CD4-positive, CD25-positive, alpha-beta regulatory T cell (primary cell): ENCODE measurements at regions not wholly inside any gene's neighbourhood (a gene's known extent, or its start where the extent isn't known, plus 50 kb on each side); places are given as distances from the start of the nearest gene placed in this dataset.

Experiments used
- ATAC-seq, 2 donors: fragments of 150-1000 bp; cut with Tn5 transposase; one replicate each; pipeline ENCODE4 v1.10.0; 2021; ENCODE audit warnings: low read depth in 2 of 2, moderate number of reproducible peaks in 2 of 2, moderate library complexity in 1 of 2
- DNase-seq, 3 donors: peaks; one replicate each; pipeline versions ENCODE4 v3.0.0 to v3.0.0-alpha.2; 2012 to 2022; ENCODE audit warnings: mixed read lengths in 1 of 3
- H3K27ac ChIP-seq: one replicate; pipeline ENCODE4 v1.7.0; 2013; ENCODE audit warnings: mild to moderate bottlenecking, low read length; ENCODE audit not compliant: insufficient read depth, poor library complexity, severe bottlenecking
- H3K27me3 ChIP-seq: one replicate; pipeline ENCODE4 v1.7.0; 2013; ENCODE audit warnings: low read length; ENCODE audit not compliant: control insufficient read depth, insufficient read depth
- H3K36me3 ChIP-seq: one replicate; pipeline ENCODE4 v1.7.0; 2013; ENCODE audit warnings: mild to moderate bottlenecking, low read length, moderate library complexity; ENCODE audit not compliant: control insufficient read depth, insufficient read depth
- H3K4me1 ChIP-seq: 2 replicates; pipeline ENCODE4 v1.7.0; 2013; ENCODE audit warnings: mild to moderate bottlenecking, low read length; ENCODE audit not compliant: insufficient read depth, control insufficient read depth, poor library complexity, severe bottlenecking
- H3K4me3 ChIP-seq: one replicate; pipeline ENCODE4 v1.7.0; 2013; ENCODE audit warnings: low read depth, mild to moderate bottlenecking, low read length, moderate library complexity
- H3K9me3 ChIP-seq, 2 experiments: 1 replicate in 1 of 2; 2 replicates in 1 of 2; pipeline ENCODE4 v1.7.0; 2013; ENCODE audit warnings: low read length in 2 of 2, mild to moderate bottlenecking in 1 of 2, moderate library complexity in 1 of 2; ENCODE audit not compliant: control insufficient read depth in 2 of 2
- H3K27ac Mint-ChIP-seq, 3 donors: one replicate each; pipeline ENCODE4 v1.8.0; 2020 to 2022; ENCODE audit warnings: mild to moderate bottlenecking in 3 of 3, mixed read lengths in 3 of 3, moderate library complexity in 2 of 3
- H3K27me3 Mint-ChIP-seq: one replicate; pipeline ENCODE4 v1.8.0; 2022; ENCODE audit warnings: mild to moderate bottlenecking, mixed read lengths
- H3K36me3 Mint-ChIP-seq: one replicate; pipeline ENCODE4 v1.8.0; 2020; ENCODE audit warnings: mixed read lengths
- H3K4me1 Mint-ChIP-seq, 4 donors: one replicate each; pipeline ENCODE4 v1.8.0; 2020 to 2022; ENCODE audit warnings: mixed read lengths in 4 of 4, mild to moderate bottlenecking in 1 of 4
- H3K4me3 Mint-ChIP-seq, 4 donors: one replicate each; pipeline ENCODE4 v1.8.0; 2020 to 2022; ENCODE audit warnings: mild to moderate bottlenecking in 4 of 4, mixed read lengths in 4 of 4, moderate library complexity in 3 of 4
- H3K9me3 Mint-ChIP-seq, 7 donors: one replicate each; pipeline ENCODE4 v1.8.0; 2020 to 2022; ENCODE audit warnings: mixed read lengths in 7 of 7, mild to moderate bottlenecking in 3 of 7, moderate library complexity in 2 of 7

DNA sequence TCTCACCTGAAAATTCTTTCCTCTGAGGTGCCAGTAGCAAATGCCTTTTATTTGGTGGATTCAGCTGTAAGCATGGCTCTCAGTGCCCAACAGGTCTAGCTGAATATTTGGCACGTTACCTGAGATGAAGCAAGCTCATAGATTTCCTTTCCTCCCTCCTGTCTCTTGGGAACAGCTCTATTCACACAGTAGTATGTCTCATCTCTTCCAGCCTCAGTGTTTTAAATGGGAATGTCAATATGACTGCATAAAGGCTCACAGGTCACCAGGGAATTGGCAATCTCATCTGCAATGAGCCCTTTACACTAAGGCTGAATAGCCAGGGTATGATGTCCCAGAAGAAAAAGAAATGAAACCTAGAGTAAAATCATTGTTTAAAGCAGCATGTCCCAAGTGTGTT is 733.5 kb downstream of the NTRK3 start:
- no peaks in the 10 kb centered on the region for H3K36me3 Mint-ChIP-seq
- Histone ChIP-seq H3K36me3 (no peaks in the 10 kb centered on the region), H3K4me1 (no peaks in the 10 kb centered on the region), H3K4me3 (no peak overlapping the region), H3K9me3 (no peaks in the 10 kb centered on the region), H3K27me3 (no peaks in the 10 kb centered on the region), H3K27ac (no peak overlapping the region)
- H3K4me3 Mint-ChIP-seq = no peak overlapping the region
- no peaks in the 10 kb centered on the region for H3K27me3 Mint-ChIP-seq
- no peak overlapping the region for H3K27ac Mint-ChIP-seq
- peaks cover 0 to 10% (median 4%) of the 10 kb centered on the region in 7 donors for H3K9me3 Mint-ChIP-seq
- DNase-seq (no peak), ATAC-seq (no peak)
- H3K4me1 Mint-ChIP-seq = no peaks in the 10 kb centered on the region

DNA sequence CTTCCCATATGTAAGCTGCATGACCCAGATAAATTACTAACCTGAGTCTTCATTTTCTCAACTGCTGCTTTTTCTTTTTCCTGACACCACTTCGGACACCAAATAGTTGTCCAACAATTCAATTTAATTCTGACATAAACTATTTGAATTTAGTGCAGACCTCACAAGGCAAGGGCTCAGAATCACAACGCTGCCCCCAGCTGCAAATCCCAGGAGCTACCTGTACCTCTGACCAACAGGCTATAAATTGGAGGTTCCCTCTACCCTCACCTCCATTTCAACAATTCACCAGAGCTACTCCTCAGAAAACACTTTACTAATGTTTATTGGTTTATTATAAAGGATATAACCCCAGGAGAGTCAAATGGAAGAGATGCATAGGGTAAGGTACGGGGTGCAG is 737.6 kb downstream of the NTRK3 start:
- H3K36me3 ChIP-seq = no peaks in the 10 kb centered on the region
- ATAC-seq (no peak), DNase-seq (no peak)
- H3K27me3 ChIP-seq = no peaks in the 10 kb centered on the region
- no peak overlapping the region for H3K4me3 ChIP-seq
- Mint-ChIP-seq H3K27ac (no peak overlapping the region), H3K4me3 (no peak overlapping the region), H3K9me3 (peaks cover 0 to 7% (median 4%) of the 10 kb centered on the region in 7 donors), H3K4me1 (no peaks in the 10 kb centered on the region), H3K36me3 (no peaks in the 10 kb centered on the region), H3K27me3 (no peaks in the 10 kb centered on the region)
- H3K9me3 ChIP-seq = no peaks in the 10 kb centered on the region
- H3K27ac ChIP-seq = no peak overlapping the region
- H3K4me1 ChIP-seq = no peaks in the 10 kb centered on the region

DNA sequence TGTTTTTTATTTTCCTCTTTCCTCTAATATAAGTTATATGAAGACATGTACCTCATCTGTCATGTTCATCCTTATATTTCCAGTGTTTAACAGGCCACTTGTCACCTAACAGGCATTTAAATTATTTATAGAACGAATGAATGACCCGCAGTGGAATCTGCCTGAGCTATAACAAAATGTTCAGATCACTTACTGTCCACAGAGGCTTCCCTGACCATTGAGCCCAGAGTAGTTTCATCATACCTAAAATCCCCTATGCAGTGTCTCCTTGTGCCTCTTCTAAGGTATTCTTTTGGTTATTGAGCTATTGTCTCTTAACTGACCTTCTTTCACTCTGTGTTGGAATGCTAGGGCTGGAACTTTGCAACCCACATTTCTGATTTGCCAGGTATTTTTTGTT is 748.5 kb downstream of the NTRK3 start:
- H3K9me3 ChIP-seq = no peaks in the 10 kb centered on the region
- Mint-ChIP-seq H3K36me3 (no peaks in the 10 kb centered on the region), H3K27me3 (no peaks in the 10 kb centered on the region), H3K27ac (no peak overlapping the region), H3K9me3 (peaks cover 0 to 7% (median 4%) of the 10 kb centered on the region in 7 donors), H3K4me1 (no peaks in the 10 kb centered on the region), H3K4me3 (no peak overlapping the region)
- ATAC-seq (no peak), DNase-seq (no peak)
- no peaks in the 10 kb centered on the region for H3K4me1 ChIP-seq
- H3K27me3 ChIP-seq = no peaks in the 10 kb centered on the region
- no peak overlapping the region for H3K27ac ChIP-seq
- no peaks in the 10 kb centered on the region for H3K36me3 ChIP-seq
- H3K4me3 ChIP-seq = no peak overlapping the region

DNA sequence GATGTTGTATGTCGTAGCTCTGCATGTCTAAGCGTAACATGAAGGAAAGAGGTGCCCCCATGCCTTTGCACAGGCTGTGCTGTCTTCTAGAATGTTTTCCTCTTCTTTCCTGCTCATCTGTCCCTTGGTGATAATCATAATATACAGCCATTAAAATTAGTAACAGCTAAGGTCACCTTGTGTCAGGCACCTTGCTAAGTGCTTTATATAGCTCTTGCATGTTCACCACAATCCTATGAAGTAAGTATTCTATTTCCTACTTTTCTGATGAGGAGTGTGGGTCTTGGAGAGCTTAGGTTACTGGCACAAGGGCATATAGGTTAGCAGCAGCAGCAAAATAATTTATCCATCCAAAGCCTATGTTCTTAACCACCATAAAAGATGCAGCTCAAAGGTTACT is 754.4 kb downstream of the NTRK3 start:
- DNase-seq = no peak
- no peak overlapping the region for H3K4me3 Mint-ChIP-seq
- peaks cover 0 to 6% (median 2%) of the 10 kb centered on the region in 7 donors for H3K9me3 Mint-ChIP-seq
- H3K4me3 ChIP-seq = no peak overlapping the region
- H3K4me1 ChIP-seq = no peaks in the 10 kb centered on the region
- H3K9me3 ChIP-seq = no peaks in the 10 kb centered on the region
- H3K27me3 ChIP-seq = no peaks in the 10 kb centered on the region
- no peaks in the 10 kb centered on the region for H3K36me3 Mint-ChIP-seq
- no peaks in the 10 kb centered on the region for H3K27me3 Mint-ChIP-seq
- no peak overlapping the region for H3K27ac Mint-ChIP-seq
- H3K36me3 ChIP-seq = no peaks in the 10 kb centered on the region
- H3K27ac ChIP-seq = no peak overlapping the region
- ATAC-seq = no peak
- no peaks in the 10 kb centered on the region for H3K4me1 Mint-ChIP-seq

DNA sequence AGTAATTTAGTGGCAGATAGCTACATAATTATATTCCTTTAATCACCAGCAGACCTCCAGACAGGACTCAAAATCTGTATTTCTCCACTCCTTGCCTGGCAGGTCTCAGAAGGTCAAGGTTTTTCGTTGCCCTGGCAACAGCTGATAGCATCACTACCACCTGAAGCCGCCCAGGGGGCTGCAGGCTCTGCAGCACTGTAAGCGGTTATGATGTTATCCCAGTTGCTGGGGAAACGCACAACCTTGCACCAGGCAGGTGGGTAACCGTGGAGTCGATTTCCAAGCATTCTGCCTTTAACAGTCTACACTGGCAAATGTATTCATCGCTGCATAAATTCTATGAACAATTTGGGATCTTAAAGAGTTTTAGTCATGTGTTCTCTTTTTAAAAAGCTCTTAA is 756.3 kb downstream of the NTRK3 start:
- ATAC-seq (no peak), DNase-seq (no peak)
- no peaks in the 10 kb centered on the region for H3K27me3 Mint-ChIP-seq
- no peaks in the 10 kb centered on the region for H3K36me3 ChIP-seq
- no peak overlapping the region for H3K27ac Mint-ChIP-seq
- H3K27me3 ChIP-seq = no peaks in the 10 kb centered on the region
- no peaks in the 10 kb centered on the region for H3K36me3 Mint-ChIP-seq
- no peak overlapping the region for H3K27ac ChIP-seq
- H3K4me3 ChIP-seq = no peak overlapping the region
- H3K9me3 Mint-ChIP-seq = peaks cover 0 to 9% (median 3%) of the 10 kb centered on the region in 7 donors
- H3K4me1 ChIP-seq = no peaks in the 10 kb centered on the region
- no peaks in the 10 kb centered on the region for H3K4me1 Mint-ChIP-seq
- no peaks in the 10 kb centered on the region for H3K9me3 ChIP-seq
- H3K4me3 Mint-ChIP-seq = no peak overlapping the region

DNA sequence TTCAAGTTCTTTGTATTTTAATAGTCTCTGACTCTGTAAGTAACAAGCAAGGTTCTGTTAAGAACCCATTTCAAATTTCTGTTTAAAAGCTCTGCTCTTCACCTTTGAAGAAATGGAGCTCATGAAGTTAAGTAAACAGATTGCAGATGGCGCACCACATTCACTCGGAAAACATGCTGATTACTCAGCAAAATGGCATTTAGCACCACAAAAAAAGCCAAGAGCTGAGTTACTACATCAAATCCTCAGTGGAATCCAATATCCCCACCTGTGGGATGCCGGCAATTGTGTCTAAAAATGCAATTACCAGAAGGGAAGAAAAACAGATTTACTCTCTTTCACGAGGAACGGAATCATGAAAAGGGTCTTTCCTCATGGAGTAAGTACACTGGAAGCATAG is 758.0 kb downstream of the NTRK3 start:
- ATAC-seq = no peak

DNA sequence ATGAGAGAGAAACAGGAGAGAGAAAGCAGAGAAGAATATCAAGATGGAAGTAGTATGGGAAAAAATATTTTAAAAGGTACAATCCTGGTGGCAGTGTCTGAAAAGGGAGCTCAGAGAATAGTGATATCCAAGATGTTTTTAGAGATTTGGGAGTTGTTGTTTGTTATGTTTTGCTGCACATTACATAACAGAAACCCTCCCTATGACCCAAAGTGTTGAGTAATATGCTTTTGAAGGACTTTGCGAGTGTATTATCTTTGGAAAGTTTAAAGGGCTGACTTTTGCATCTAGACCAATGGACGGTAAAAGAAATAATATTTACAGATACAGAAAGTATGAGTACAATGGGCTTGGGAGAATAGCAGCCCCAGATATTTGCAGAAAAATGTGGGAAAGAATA is 759.7 kb downstream of the NTRK3 start:
- H3K27ac ChIP-seq = no peak overlapping the region
- H3K4me1 ChIP-seq = no peaks in the 10 kb centered on the region
- DNase-seq (no peak), ATAC-seq (no peak)
- H3K36me3 ChIP-seq = no peaks in the 10 kb centered on the region
- Mint-ChIP-seq H3K27me3 (no peaks in the 10 kb centered on the region), H3K36me3 (no peaks in the 10 kb centered on the region), H3K4me1 (no peaks in the 10 kb centered on the region), H3K4me3 (no peak overlapping the region), H3K27ac (no peak overlapping the region), H3K9me3 (peaks cover 3 to 15% (median 7%) of the 10 kb centered on the region in 7 donors)
- H3K4me3 ChIP-seq = no peak overlapping the region
- no peaks in the 10 kb centered on the region for H3K27me3 ChIP-seq
- no peaks in the 10 kb centered on the region for H3K9me3 ChIP-seq

More for the DNA sequence above, 758.0 kb downstream of the NTRK3 start:
- no peak overlapping the region for H3K27ac ChIP-seq
- H3K36me3 Mint-ChIP-seq = no peaks in the 10 kb centered on the region
- H3K27me3 Mint-ChIP-seq = no peaks in the 10 kb centered on the region
- H3K4me3 ChIP-seq = no peak overlapping the region
- H3K9me3 Mint-ChIP-seq = peaks cover 0 to 9% (median 5%) of the 10 kb centered on the region in 7 donors
- H3K27ac Mint-ChIP-seq = no peak overlapping the region
- no peaks in the 10 kb centered on the region for H3K9me3 ChIP-seq
- no peaks in the 10 kb centered on the region for H3K4me1 Mint-ChIP-seq
- no peak for DNase-seq
- H3K4me3 Mint-ChIP-seq = no peak overlapping the region
- no peaks in the 10 kb centered on the region for H3K36me3 ChIP-seq
- H3K27me3 ChIP-seq = no peaks in the 10 kb centered on the region
- no peaks in the 10 kb centered on the region for H3K4me1 ChIP-seq

DNA sequence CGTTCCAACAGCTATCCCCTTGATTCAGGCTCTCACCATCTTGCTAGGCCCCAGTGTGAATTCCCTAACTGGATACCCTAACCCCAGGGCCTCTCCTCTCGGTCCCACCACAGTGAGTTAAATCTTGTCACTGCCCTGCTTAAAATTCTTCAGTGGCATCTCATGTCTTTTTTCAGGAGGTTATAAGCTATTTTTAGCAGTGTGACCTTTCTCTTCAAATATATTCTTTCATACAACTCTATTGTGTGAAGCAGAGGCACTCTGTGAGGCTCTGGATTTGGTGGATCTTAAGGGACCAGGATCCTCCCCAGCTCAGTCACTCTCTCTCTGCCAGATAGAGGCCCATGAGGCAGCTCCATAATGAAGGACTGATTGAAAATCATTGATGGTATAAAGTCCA is 760.4 kb downstream of the NTRK3 start:
- ATAC-seq (no peak), DNase-seq (no peak)
- Histone ChIP-seq H3K4me1 (no peaks in the 10 kb centered on the region), H3K36me3 (no peaks in the 10 kb centered on the region), H3K27ac (no peak overlapping the region), H3K4me3 (no peak overlapping the region), H3K27me3 (no peaks in the 10 kb centered on the region), H3K9me3 (no peaks in the 10 kb centered on the region)
- Mint-ChIP-seq H3K4me1 (no peaks in the 10 kb centered on the region), H3K36me3 (no peaks in the 10 kb centered on the region), H3K27ac (no peak overlapping the region), H3K27me3 (no peaks in the 10 kb centered on the region), H3K9me3 (peaks cover 4 to 15% (median 7%) of the 10 kb centered on the region in 7 donors), H3K4me3 (no peak overlapping the region)
